Posterior cingulate gyrus (tissue), 11 donors: ENCODE measurements at regions not wholly inside any gene's neighbourhood (a gene's known extent, or its start where the extent isn't known, plus 50 kb on each side); places are given as distances from the start of the nearest gene placed in this dataset.

Source experiments
- DNase-seq, 10 donors: peaks; one replicate each; pipeline versions ENCODE4 v3.0.0 to v3.0.0-alpha.2; 2020 to 2021; ENCODE audit warnings: mixed read lengths in 3 of 10
- intact Hi-C: fragments of 100-400 bp; cut with DNase I; formaldehyde crosslinking; loops from one replicate; pipeline ENCODE4 v1.15.1; 2023

GRCh38 chr15:97691078-97691477, 269.4 kb upstream of the ARRDC4 start:
- intact Hi-C loops, result loop anchor here (10.0 kb wide), 1 partner anchor 166 kb away; no protein-coding TSS in a partner anchor
- DNase-seq, result no peak

- no peak for DNase-seq
- intact Hi-C loops, result loop anchor here (10.0 kb wide), 1 partner anchor 167 kb away; no protein-coding TSS in a partner anchor
These were observed 268.7 kb upstream of the ARRDC4 start for GRCh38 chr15:97691799-97692198.

GRCh38 chr15:97692301-97693015, 268.0 kb upstream of the ARRDC4 start:
- intact Hi-C loops, result loop anchor here (10.0 kb wide), 1 partner anchor 168 kb away; no protein-coding TSS in a partner anchor
- peak; percentile 10 to 92 (median 56) for DNase-seq

GRCh38 chr15:97694456-97694855, 266.0 kb upstream of the ARRDC4 start:
- DNase-seq, result peak in 1 of 10 donors; percentile 83

GRCh38 chr15:97703400-97703799, 257.1 kb upstream of the ARRDC4 start:
- intact Hi-C loops, result no loop called here
- no peak for DNase-seq

More at GRCh38 chr15:97694456-97694855, 266.0 kb upstream of the ARRDC4 start:
- intact Hi-C loops, result loop anchor here (10.0 kb wide), 1 partner anchor 170 kb away; no protein-coding TSS in a partner anchor

- intact Hi-C loops, result no loop called here
- no peak for DNase-seq
These were observed 254.4 kb upstream of the ARRDC4 start for GRCh38 chr15:97706059-97706458.

- intact Hi-C loops, result no loop called here
- no peak for DNase-seq
These were observed 252.3 kb upstream of the ARRDC4 start for GRCh38 chr15:97708252-97708651.

- intact Hi-C loops, result no loop called here
- DNase-seq, result no peak
These were observed 248.0 kb upstream of the ARRDC4 start for GRCh38 chr15:97712530-97712929.

GRCh38 chr15:97717806-97718205, 242.7 kb upstream of the ARRDC4 start:
- intact Hi-C loops, result no loop called here
- DNase-seq, result no peak

GRCh38 chr15:97718509-97718908, 242.0 kb upstream of the ARRDC4 start:
- intact Hi-C loops, result no loop called here
- DNase-seq, result no peak

- intact Hi-C loops, result no loop called here
- peak in 4 of 10 donors; percentile 10 to 81 (median 44) for DNase-seq
These were observed 231.7 kb upstream of the ARRDC4 start for GRCh38 chr15:97728791-97729190.

GRCh38 chr15:97729270-97729669, 231.2 kb upstream of the ARRDC4 start:
- no peak for DNase-seq
- intact Hi-C loops, result no loop called here

GRCh38 chr15:97730315-97730714, 230.2 kb upstream of the ARRDC4 start:
- DNase-seq, result no peak
- intact Hi-C loops, result no loop called here

GRCh38 chr15:97731859-97732258, 228.6 kb upstream of the ARRDC4 start:
- intact Hi-C loops, result no loop called here
- DNase-seq, result no peak

GRCh38 chr15:97733373-97733772, 227.1 kb upstream of the ARRDC4 start:
- intact Hi-C loops, result no loop called here
- DNase-seq, result no peak

- no peak for DNase-seq
- intact Hi-C loops, result no loop called here
These were observed 223.8 kb upstream of the ARRDC4 start for GRCh38 chr15:97736748-97737147.

GRCh38 chr15:97745481-97746071, 214.9 kb upstream of the ARRDC4 start:
- intact Hi-C loops, result no loop called here
- no peak for DNase-seq

- intact Hi-C loops, result no loop called here
These were observed 213.2 kb upstream of the ARRDC4 start for GRCh38 chr15:97747342-97747741.

GRCh38 chr15:97748576-97748975, 211.9 kb upstream of the ARRDC4 start:
- DNase-seq, result no peak
- intact Hi-C loops, result no loop called here

More at GRCh38 chr15:97747342-97747741, 213.2 kb upstream of the ARRDC4 start:
- no peak for DNase-seq

GRCh38 chr15:97750060-97750459, 210.4 kb upstream of the ARRDC4 start:
- DNase-seq, result no peak
- intact Hi-C loops, result no loop called here

- intact Hi-C loops, result loop anchor here (2.0 kb wide), 1 partner anchor 1399 kb away; no protein-coding TSS in a partner anchor
- DNase-seq, result no peak
These were observed 204.8 kb upstream of the ARRDC4 start for GRCh38 chr15:97755726-97756125.

GRCh38 chr15:97759363-97759762, 201.1 kb upstream of the ARRDC4 start:
- no peak for DNase-seq
- intact Hi-C loops, result no loop called here
